Gastrocnemius medialis (tissue), 4 donors: ENCODE measurements at regions not wholly inside any gene's neighbourhood (a gene's known extent, or its start where the extent isn't known, plus 50 kb on each side); places are given as distances from the start of the nearest gene placed in this dataset.

Experiments used
- CTCF ChIP-seq, 5 experiments: fragments of 450-650 bp in 3 of 5; fragments of 200-600 bp in 2 of 5; sonication (generic) in 2 of 5; IDR thresholded peaks in 4 of 5; conservative IDR thresholded peaks in 1 of 5; 1 replicate in 4 of 5; 2 replicates in 1 of 5; pipeline ENCODE4 v1.5.1; 2016 to 2019; ENCODE audit warnings: antibody characterized with exemption in 5 of 5, mild to moderate bottlenecking in 3 of 5, moderate library complexity in 3 of 5
- POLR2A ChIP-seq, 2 donors: fragments of 450-650 bp; IDR thresholded peaks; one replicate each; pipeline ENCODE4 v1.6.1; 2017; ENCODE audit warnings: antibody characterized with exemption in 2 of 2, mild to moderate bottlenecking in 2 of 2, moderate library complexity in 2 of 2

DNA sequence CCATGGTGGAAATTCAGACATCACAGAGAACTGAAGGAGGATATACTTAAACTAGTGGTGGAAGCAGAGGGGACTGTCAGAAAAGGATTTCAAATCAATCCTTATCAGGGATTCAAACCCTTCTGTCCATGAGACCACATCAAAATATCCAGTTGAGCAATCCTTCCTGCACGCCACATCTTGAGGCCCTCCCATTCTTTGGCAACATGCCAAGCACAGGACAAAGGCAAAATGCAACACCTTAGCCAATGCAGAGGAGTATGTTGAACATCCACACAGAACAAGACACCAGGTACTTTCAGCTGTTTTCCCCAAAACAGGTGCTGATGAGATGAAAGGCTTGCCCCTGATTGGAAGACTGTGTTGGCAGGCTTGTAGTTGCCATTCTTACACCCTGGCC lies 81.8 kb upstream of the PLXNA2 start:
- TF ChIP-seq CTCF (IDR thresholded peaks at IDR 0.05 in 4 of 5, conservative IDR thresholded peaks at IDR 0.05 in 1 of 5) (no peak), POLR2A (IDR thresholded peaks at IDR 0.05) (no peak)
